ENCODE measurements at regions not wholly inside any gene's neighbourhood (a gene's known extent, or its start where the extent isn't known, plus 50 kb on each side); places are given as distances from the start of the nearest gene placed in this dataset.

DNA sequence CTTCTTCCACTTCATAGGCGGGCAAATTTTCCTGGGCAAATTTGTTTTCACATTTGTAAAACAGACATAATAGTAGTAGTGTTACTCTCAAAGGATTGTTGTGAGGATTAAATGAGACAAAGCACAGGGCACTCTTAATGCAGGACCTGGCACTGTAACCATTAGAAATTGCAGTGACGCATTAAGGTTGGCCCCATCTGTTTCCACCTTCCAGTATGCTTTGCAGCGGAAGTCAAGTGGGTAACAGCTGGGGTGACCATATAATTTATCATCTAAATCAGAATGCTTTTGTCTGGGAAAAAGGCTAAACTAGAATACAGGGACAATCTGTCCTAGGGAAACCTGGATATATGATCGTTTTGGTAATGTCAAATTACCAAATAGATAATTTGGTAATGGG lies 132.5 kb upstream of the CACHD1 start:
- TF ChIP-seq, protein P1, sequence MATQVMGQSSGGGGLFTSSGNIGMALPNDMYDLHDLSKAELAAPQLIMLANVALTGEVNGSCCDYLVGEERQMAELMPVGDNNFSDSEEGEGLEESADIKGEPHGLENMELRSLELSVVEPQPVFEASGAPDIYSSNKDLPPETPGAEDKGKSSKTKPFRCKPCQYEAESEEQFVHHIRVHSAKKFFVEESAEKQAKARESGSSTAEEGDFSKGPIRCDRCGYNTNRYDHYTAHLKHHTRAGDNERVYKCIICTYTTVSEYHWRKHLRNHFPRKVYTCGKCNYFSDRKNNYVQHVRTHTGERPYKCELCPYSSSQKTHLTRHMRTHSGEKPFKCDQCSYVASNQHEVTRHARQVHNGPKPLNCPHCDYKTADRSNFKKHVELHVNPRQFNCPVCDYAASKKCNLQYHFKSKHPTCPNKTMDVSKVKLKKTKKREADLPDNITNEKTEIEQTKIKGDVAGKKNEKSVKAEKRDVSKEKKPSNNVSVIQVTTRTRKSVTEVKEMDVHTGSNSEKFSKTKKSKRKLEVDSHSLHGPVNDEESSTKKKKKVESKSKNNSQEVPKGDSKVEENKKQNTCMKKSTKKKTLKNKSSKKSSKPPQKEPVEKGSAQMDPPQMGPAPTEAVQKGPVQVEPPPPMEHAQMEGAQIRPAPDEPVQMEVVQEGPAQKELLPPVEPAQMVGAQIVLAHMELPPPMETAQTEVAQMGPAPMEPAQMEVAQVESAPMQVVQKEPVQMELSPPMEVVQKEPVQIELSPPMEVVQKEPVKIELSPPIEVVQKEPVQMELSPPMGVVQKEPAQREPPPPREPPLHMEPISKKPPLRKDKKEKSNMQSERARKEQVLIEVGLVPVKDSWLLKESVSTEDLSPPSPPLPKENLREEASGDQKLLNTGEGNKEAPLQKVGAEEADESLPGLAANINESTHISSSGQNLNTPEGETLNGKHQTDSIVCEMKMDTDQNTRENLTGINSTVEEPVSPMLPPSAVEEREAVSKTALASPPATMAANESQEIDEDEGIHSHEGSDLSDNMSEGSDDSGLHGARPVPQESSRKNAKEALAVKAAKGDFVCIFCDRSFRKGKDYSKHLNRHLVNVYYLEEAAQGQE (IDR thresholded peaks at IDR 0.05; ENCODE audit: insufficient read depth in 1 of 2, low read depth in 2 of 2, low read length in 1 of 2) = no peak
- TF ChIP-seq, protein P2, sequence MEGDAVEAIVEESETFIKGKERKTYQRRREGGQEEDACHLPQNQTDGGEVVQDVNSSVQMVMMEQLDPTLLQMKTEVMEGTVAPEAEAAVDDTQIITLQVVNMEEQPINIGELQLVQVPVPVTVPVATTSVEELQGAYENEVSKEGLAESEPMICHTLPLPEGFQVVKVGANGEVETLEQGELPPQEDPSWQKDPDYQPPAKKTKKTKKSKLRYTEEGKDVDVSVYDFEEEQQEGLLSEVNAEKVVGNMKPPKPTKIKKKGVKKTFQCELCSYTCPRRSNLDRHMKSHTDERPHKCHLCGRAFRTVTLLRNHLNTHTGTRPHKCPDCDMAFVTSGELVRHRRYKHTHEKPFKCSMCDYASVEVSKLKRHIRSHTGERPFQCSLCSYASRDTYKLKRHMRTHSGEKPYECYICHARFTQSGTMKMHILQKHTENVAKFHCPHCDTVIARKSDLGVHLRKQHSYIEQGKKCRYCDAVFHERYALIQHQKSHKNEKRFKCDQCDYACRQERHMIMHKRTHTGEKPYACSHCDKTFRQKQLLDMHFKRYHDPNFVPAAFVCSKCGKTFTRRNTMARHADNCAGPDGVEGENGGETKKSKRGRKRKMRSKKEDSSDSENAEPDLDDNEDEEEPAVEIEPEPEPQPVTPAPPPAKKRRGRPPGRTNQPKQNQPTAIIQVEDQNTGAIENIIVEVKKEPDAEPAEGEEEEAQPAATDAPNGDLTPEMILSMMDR (IDR thresholded peaks at IDR 0.05) = no peak
- TF ChIP-seq POLR2AphosphoS5 (IDR thresholded peaks at IDR 0.05; ENCODE audit: low read depth, low read length) (no peak), SIN3A (IDR thresholded peaks at IDR 0.05; ENCODE audit: borderline replicate concordance, insufficient read depth, low read depth, low read length) (no peak)

Measured in Panc1 (cell line).